ENCODE measurements at regions not wholly inside any gene's neighbourhood (a gene's known extent, or its start where the extent isn't known, plus 50 kb on each side); places are given as distances from the start of the nearest gene placed in this dataset.
"Not testable (repeated sequence)": the region's sequence is repeated elsewhere in the genome, so short reads cannot be mapped to it uniquely, and the experiment has no call there.

DNA sequence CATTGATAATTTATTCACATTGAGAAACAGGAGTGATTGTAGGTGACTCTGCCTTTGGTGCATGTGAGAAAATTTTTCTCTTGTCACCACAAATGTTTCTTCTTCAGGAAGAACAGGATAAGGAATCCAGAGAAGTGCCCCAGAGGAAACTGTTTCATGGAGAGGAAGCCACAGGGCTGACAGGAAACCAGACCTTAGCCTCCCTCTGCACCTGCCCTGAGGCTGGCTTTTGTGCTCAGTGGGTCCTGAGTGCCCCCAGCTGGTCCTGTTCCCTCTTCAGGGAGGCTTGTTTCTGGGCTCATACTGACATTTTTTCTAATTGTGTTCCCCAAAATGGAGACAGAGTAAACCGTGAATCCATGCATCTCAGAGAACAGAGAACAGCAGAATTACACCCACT lies 135.8 kb upstream of the POTEB2 start:
- TF ChIP-seq MXI1 (IDR thresholded peaks at IDR 0.05; ENCODE audit: borderline replicate concordance, low read depth, low read length); CEBPB (IDR thresholded peaks at IDR 0.05; ENCODE audit: low read depth, low read length); POLR2A (IDR thresholded peaks at IDR 0.05; ENCODE audit: low read depth, low read length): not testable (repeated sequence)
- TF ChIP-seq, protein P1, sequence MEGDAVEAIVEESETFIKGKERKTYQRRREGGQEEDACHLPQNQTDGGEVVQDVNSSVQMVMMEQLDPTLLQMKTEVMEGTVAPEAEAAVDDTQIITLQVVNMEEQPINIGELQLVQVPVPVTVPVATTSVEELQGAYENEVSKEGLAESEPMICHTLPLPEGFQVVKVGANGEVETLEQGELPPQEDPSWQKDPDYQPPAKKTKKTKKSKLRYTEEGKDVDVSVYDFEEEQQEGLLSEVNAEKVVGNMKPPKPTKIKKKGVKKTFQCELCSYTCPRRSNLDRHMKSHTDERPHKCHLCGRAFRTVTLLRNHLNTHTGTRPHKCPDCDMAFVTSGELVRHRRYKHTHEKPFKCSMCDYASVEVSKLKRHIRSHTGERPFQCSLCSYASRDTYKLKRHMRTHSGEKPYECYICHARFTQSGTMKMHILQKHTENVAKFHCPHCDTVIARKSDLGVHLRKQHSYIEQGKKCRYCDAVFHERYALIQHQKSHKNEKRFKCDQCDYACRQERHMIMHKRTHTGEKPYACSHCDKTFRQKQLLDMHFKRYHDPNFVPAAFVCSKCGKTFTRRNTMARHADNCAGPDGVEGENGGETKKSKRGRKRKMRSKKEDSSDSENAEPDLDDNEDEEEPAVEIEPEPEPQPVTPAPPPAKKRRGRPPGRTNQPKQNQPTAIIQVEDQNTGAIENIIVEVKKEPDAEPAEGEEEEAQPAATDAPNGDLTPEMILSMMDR (conservative IDR thresholded peaks at IDR 0.05; ENCODE audit: low read depth, low read length) = not testable (repeated sequence)

Measured in IMR-90 (cell line).